Fibroblast of skin of left quadriceps (primary cell): ENCODE measurements at regions not wholly inside any gene's neighbourhood (a gene's known extent, or its start where the extent isn't known, plus 50 kb on each side); places are given as distances from the start of the nearest gene placed in this dataset.

Experiments
- DNase-seq, 2 experiments: peaks; one replicate each; pipeline ENCODE4 v3.0.0-alpha.2; 2013; ENCODE audit warnings: low read depth in 2 of 2

DNA sequence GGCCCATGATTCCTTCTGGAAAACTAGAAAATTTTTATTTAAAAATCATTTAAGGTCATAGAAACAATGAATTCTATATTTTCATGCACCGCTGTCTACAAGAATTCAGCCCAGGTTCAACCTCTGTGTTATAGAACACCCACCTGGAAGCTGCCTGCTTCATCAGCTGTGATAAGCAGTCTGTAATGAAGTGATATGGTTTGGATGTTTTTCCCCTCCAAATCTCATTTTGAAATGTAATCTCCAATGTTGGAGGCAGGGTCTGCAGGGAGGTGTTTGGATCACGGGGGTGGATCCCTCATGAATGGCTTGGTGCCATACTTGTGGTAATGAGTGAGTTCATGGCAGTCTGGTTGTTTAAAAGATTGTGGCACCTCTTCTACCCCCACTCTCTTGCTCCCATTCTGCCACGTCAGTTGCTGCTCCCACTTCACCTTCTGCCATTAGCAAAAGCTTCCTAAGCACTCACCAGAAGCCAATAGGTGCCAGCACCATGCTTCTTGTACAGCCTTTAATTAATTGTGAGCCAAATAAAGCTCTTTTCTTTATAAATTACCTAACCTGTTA is 55.6 kb downstream of the MRPL32 start:
- DNase-seq: no peak

DNA sequence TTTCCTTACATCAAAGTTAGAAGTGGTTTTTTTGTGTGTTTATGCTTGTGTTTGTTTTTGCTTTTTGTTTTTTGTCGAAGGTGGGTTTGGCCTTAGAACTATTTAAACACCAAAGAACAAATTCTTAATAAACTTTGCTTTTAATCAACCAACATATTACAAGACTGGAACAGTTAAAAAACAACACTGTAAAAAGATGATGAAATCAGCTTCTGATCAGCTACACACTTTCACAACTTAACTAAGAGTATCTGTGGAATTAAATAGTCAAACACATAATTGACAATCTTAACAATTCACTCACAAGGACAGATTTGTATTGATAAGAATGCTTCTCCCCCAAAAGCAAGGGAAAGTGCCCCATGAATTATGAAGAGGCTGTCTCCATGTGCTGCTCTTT is 58.8 kb downstream of the MRPL32 start:
- no peak for DNase-seq

DNA sequence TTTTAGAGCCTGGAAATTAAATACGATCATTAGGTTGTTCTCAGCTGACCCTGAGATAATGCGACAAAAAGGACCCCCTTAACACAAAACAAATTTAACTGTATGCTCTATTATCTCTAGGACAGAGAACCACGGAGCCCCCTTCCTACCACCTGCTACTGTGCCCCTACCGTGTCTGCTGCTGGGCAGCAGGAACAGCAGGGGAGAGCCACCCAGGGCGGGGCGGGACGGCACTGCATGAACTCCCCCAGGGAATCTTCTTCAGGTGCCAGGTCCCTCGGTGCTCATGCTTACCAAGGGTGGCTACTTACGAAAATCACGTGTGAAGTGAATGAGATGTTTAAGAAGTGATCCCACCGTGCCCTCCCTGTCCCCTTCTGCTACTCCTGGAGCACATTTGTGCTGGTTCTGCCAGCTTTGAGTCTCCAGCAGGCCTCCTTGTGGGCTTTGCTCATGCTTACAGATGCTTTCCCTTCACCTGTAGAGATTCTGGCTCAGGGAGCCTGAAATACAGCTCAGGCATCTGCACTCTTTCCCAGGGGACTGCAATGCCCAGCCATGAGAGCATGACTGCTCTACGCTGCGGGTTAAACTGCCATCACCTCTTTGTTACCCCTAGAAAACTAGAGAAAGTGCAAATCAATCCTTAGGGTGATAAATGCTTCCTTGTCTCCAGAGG is 59.9 kb downstream of the MRPL32 start:
- DNase-seq: no peak

GRCh38 chr7:42993038-42993437 is 60.9 kb downstream of the MRPL32 start:
- DNase-seq: no peak

GRCh38 chr7:42994096-42994495 is 61.9 kb downstream of the MRPL32 start:
- DNase-seq: no peak

- DNase-seq: no peak
Observed at GRCh38 chr7:42997611-42998010, 65.4 kb downstream of the MRPL32 start.

DNA sequence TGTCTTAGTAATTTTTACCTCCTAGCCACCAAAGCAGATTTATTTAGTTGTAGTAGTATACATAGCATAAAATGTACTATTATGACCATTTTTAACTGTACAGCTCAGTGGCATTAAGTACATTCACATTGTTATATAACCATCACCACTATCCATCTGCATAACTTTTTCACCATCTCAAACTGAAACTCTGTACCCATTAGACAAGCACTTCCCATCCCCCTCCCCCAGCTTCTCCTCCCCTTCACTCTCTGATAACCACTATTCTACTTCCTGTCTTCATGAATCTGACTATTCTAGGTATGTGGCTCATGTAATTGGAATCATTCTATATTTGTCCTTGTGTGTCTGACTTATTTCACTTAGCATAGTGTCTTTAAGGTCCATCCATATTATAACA is 71.9 kb downstream of the MRPL32 start:
- DNase-seq: peak; percentile 7 to 13

GRCh38 chr7:43006008-43006407 is 73.8 kb downstream of the MRPL32 start:
- DNase-seq: no peak

DNA sequence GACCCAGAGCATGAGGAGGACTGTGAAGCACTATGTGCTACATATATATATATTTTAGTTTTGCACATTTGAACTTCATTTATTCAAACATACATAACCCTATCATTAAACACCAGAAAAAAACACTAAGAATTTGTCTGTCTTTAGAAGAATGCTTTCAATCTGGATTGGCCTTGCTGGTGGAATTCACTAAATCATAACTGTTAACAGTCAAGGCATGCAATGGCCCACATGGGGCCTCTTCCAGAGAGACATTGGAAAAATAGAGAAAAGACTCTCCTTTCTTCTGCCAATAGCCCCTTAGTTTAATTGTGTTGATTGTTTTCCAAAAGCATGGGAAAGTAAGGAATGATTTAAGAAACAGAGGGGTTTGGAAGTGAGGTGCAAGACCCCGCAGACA is 77.9 kb downstream of the MRPL32 start:
- peak in 1 of 2 experiments; percentile 13 for DNase-seq

GRCh38 chr7:43011879-43012278 is 79.7 kb downstream of the MRPL32 start:
- no peak for DNase-seq

GRCh38 chr7:43014406-43014805 is 82.2 kb downstream of the MRPL32 start:
- no peak for DNase-seq

GRCh38 chr7:43015301-43015700 is 83.1 kb downstream of the MRPL32 start:
- no peak for DNase-seq

- no peak for DNase-seq
Observed at GRCh38 chr7:43018446-43018845, 86.3 kb downstream of the MRPL32 start.

GRCh38 chr7:43021431-43021830 is 89.3 kb downstream of the MRPL32 start:
- no peak for DNase-seq

DNA sequence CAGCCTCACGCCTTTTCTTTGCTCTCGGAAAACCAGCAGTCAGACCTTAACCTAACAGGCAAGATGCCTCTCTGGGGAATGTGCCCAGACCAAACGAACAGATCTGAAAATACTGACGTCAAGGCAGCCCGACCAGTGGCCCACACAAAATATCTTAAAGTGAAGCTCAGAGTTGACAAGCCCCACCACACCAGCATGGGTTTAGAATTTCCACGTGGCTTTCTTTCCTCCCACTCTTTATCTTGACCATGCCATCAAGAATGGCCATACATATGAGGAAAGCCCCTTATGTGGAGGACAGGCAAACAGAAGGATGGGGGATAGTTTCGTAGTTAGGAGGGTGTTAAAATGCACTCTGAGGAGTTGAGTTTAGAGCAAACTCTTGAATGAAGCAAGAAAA is 89.8 kb downstream of the MRPL32 start:
- DNase-seq: no peak

DNA sequence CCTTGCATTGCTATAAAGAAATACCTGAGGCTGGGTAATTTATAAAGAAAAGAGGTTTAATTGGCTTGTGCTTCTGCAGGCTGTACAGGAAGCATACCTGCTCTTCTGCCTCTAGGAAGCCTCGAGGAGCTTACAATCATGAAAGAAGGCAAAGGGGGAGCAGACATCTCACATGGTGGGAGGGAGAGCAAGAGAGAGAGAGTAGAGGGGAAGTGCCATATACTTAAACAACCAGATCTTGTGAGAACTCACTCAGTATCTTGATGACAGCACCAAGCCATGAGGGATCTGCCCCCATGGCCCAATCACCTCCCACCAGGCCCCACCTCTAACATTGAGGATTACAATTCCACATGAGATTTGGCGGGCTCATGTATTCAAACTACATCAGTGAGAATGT is 79.1 kb upstream of the HECW1 start:
- DNase-seq: no peak

DNA sequence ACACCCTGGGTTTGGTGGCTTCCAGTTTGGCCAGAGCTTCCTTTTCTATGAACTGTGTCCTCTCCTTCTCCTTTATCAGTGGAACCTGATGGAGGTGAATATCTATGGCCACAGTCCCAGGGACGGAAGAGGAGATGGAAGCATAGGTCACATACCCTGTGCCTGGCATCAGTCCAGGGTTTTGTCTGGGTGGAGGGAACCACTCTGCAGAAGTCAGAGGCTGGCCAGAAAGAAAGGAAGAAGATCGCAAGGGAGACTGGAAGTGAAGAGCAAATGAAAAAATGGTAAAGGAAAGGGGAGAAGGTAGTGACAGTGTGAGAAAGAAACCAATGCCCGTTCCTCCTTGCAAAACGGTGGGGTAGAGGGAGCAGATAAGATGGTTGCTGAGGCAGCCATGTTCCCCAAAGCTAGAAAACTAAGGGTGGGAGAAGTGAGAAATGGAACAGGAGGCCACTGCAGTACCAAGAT is 77.9 kb upstream of the HECW1 start:
- DNase-seq: no peak

DNA sequence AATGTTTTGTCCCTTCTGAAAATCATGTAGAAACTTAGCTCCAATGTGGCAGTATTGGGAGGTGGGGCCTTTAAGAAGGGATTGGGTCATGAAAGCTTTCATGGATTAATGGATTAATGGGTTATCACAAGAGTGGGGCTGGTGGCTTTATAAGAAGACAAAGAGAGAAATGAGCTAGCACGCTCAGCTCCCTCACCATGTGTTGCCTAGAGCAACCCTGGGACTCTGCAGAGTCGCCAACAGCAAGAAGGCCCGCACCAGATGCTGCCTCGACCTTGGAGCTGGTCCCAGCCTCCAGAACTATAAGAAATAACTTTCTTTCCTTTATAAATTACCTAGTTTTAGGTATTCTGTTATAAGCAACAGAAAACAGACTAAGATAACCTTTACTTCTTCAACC is 74.9 kb upstream of the HECW1 start:
- no peak for DNase-seq

DNA sequence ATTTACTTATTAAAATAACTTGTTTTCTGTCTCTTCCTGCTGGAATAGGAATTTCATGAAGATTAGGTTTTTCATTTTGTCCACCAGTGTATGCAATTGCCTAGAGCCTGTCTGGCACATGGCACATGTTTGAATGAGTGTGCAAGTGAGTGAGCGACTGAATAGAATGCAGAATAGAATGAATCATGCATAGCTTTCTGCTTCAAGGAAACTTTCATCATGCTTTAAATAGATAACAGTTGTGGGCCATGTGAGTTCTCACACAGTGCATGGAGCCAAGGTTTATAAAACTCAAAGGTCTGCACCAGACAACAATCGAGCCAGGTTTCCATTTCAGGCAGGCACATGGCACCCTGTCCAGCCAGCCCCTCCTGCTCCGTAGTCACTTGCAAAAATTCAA is 74.2 kb upstream of the HECW1 start:
- peak; percentile 91 to 92 for DNase-seq

DNA sequence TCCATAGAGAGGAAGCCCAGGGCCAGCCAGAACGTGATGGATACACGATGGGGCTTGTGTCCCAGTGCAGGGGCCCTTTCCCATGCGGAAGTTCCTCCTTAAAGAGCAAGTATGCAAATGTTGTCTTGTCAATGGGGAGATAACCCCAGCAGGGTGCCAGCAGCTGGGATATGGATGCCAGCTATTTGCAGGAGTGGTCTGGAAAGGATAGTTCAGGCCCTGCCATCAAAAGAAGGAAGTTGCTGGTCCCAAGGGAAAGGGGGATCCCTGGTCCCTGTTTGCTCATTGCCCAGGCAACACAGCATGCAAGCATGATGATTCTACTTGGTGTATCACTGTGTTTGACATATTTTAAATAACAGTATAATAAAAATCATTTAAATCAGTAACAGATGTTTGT is 73.1 kb upstream of the HECW1 start:
- DNase-seq: peak; percentile 69

- no peak for DNase-seq
Observed at GRCh38 chr7:43040461-43040860, 72.0 kb upstream of the HECW1 start.

DNA sequence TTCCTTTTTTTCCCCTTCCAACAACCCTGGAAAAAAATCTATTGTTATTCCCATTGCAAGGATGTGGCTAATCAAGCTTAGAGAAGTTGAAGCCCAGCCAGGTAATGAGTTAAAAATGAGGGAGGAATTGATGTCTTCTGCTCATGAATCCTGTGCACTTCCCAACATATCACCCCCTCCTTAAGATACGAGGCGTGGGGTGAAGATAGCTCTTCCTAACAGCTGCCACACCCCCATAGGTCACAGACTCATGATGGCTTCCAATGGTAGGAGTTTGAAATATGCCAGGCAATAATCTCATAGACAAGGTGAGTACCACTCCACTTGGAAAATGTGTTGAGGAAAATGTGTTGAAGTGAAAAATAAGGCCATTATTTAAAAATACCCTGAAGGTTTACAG is 71.3 kb upstream of the HECW1 start:
- no peak for DNase-seq

GRCh38 chr7:43041724-43042123 is 70.7 kb upstream of the HECW1 start:
- DNase-seq: no peak

DNA sequence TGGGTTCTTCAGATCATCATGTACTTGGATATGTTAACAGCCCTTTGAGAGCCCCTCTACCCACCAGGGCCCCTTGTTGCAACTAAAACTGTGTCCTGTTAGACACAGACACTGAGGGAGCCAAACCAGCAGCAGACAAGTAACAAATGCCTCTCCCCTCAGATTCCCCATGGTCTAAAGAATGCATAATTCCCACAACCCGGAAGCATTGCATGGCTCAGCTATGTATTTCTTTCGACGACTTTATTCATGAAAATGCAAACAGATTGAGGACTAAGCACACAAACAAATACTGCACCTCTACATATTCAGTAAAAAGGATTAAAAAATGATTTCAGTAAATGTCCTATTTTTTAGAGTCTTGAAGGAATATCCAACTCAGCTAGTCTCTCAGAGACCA is 70.1 kb upstream of the HECW1 start:
- peak in 1 of 2 experiments; percentile 38 for DNase-seq
